ENCODE measurements at regions not wholly inside any gene's neighbourhood (a gene's known extent, or its start where the extent isn't known, plus 50 kb on each side); places are given as distances from the start of the nearest gene placed in this dataset.

- Mint-ChIP-seq H3K27me3 (peaks cover 2% of the 10 kb centered on the region), H3K27ac (no peak overlapping the region), H3K9me3 (peaks cover 4% of the 10 kb centered on the region), H3K4me1 (peaks cover 2% of the 10 kb centered on the region), H3K4me3 (no peak overlapping the region), H3K36me3 (no peaks in the 10 kb centered on the region)
- no peak for ATAC-seq (ENCODE audit: low read depth)
- DNase-seq (ENCODE audit: low spot score in 2 of 2) = no peak
Observed at GRCh38 chr10:3413937-3414666, 241.5 kb upstream of the PITRM1 start.

DNA sequence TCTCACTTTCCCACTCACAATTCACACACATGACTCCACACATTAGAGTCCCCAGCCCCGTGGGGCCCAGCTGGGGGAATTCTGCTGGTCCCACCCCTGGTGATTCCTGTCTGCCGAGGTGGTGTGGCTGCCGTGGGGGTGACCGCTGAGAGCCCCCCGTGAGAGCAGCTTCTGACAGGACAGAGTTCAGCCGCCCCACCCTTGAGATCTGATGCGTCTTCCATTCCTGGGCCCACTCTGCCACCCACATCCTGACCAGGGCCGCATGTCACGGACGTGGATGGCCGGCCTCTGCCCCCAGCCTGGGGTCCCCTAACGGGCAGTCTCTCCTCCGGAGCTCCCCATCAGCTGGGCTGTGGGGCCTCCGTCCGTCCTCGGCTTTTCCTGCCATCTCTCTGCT lies 240.1 kb upstream of the PITRM1 start:
- H3K9me3 Mint-ChIP-seq = peaks cover 4% of the 10 kb centered on the region
- H3K27me3 Mint-ChIP-seq = peaks cover 3% of the 10 kb centered on the region
- no peak for DNase-seq (ENCODE audit: low spot score in 2 of 2)
- ATAC-seq (ENCODE audit: low read depth) = no peak
- H3K27ac Mint-ChIP-seq = no peak overlapping the region
- H3K4me3 Mint-ChIP-seq = no peak overlapping the region
- H3K4me1 Mint-ChIP-seq = peaks cover 6% of the 10 kb centered on the region
- no peaks in the 10 kb centered on the region for H3K36me3 Mint-ChIP-seq

GRCh38 chr10:3412071-3412582 lies 239.5 kb upstream of the PITRM1 start:
- H3K27me3 Mint-ChIP-seq = peaks cover 4% of the 10 kb centered on the region
- H3K27ac Mint-ChIP-seq = no peak overlapping the region
- ATAC-seq (ENCODE audit: low read depth) = no peak
- H3K36me3 Mint-ChIP-seq = no peaks in the 10 kb centered on the region
- H3K4me1 Mint-ChIP-seq = peaks cover 7% of the 10 kb centered on the region
- H3K4me3 Mint-ChIP-seq = no peak overlapping the region
- DNase-seq (ENCODE audit: low spot score in 2 of 2) = no peak
- peaks cover 4% of the 10 kb centered on the region for H3K9me3 Mint-ChIP-seq

DNA sequence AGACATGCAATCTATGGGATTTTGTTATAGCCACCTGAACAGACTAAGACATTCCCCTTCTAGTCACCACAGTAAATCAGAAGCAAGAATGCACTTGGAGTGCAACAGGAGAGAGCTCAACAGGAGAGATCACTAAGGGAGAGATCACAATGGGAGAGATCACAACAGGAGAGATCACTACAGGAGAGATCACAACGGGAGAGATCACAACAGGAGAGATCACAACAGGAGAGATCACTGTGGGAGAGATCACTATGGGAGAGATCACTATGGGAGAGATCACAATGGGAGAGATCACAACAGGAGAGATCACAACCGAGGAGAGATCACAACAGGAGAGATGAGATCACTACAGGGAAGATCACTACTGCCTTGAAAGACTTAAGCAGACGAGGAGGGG lies 238.5 kb upstream of the PITRM1 start:
- Mint-ChIP-seq H3K4me3 (no peak overlapping the region), H3K9me3 (peaks cover 4% of the 10 kb centered on the region), H3K27me3 (peaks cover 6% of the 10 kb centered on the region), H3K36me3 (no peaks in the 10 kb centered on the region), H3K27ac (no peak overlapping the region), H3K4me1 (peaks cover 7% of the 10 kb centered on the region)
- DNase-seq (ENCODE audit: low spot score in 2 of 2) = no peak
- ATAC-seq (ENCODE audit: low read depth) = no peak

GRCh38 chr10:3409928-3410327 lies 237.3 kb upstream of the PITRM1 start:
- peaks cover 6% of the 10 kb centered on the region for H3K27me3 Mint-ChIP-seq
- ATAC-seq (ENCODE audit: low read depth) = no peak
- DNase-seq (ENCODE audit: low spot score in 2 of 2) = no peak
- peaks cover 4% of the 10 kb centered on the region for H3K9me3 Mint-ChIP-seq
- peaks cover 7% of the 10 kb centered on the region for H3K4me1 Mint-ChIP-seq
- no peak overlapping the region for H3K4me3 Mint-ChIP-seq
- H3K27ac Mint-ChIP-seq = no peak overlapping the region
- no peaks in the 10 kb centered on the region for H3K36me3 Mint-ChIP-seq

GRCh38 chr10:3408603-3409365 lies 236.2 kb upstream of the PITRM1 start:
- ATAC-seq (ENCODE audit: low read depth) = peak; percentile 51
- H3K9me3 Mint-ChIP-seq = peaks cover 4% of the 10 kb centered on the region
- H3K27me3 Mint-ChIP-seq = peaks cover 6% of the 10 kb centered on the region
- peaks cover 7% of the 10 kb centered on the region for H3K4me1 Mint-ChIP-seq
- H3K4me3 Mint-ChIP-seq = no peak overlapping the region
- H3K27ac Mint-ChIP-seq = no peak overlapping the region
- DNase-seq (ENCODE audit: low spot score in 2 of 2) = no peak
- H3K36me3 Mint-ChIP-seq = no peaks in the 10 kb centered on the region

DNA sequence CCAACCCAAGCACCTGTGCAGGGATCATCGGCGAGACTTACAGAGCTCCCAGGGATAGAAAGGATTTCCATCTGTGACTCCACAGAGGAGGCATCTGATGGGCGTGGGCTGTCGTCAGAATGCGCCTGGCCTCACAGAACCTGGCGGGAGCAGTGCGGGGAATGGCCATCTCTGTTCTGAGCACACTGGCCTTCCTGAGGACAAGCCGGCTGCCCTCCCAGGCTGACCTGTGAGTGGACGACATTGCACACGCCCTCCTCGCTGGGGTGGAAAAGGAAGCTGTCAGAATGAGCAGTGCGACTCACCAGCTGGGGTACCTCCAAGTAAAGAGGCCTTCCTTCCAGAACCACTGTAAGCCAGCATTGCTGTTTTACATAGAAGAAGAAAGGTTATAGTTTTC lies 234.6 kb upstream of the PITRM1 start:
- H3K27me3 Mint-ChIP-seq = peaks cover 4% of the 10 kb centered on the region
- peaks cover 4% of the 10 kb centered on the region for H3K9me3 Mint-ChIP-seq
- DNase-seq (ENCODE audit: low spot score in 2 of 2) (no peak), ATAC-seq (ENCODE audit: low read depth) (no peak)
- no peak overlapping the region for H3K27ac Mint-ChIP-seq
- no peak overlapping the region for H3K4me3 Mint-ChIP-seq
- no peaks in the 10 kb centered on the region for H3K36me3 Mint-ChIP-seq
- H3K4me1 Mint-ChIP-seq = peaks cover 7% of the 10 kb centered on the region

- no peak overlapping the region for H3K27ac Mint-ChIP-seq
Observed at GRCh38 chr10:3406556-3406955, 234.0 kb upstream of the PITRM1 start.

GRCh38 chr10:3404381-3404780 lies 231.8 kb upstream of the PITRM1 start:
- peaks cover 4% of the 10 kb centered on the region for H3K27me3 Mint-ChIP-seq
- ATAC-seq (ENCODE audit: low read depth) (no peak), DNase-seq (ENCODE audit: low spot score in 2 of 2) (no peak)
- H3K4me1 Mint-ChIP-seq = peaks cover 5% of the 10 kb centered on the region
- no peak overlapping the region for H3K27ac Mint-ChIP-seq
- no peaks in the 10 kb centered on the region for H3K9me3 Mint-ChIP-seq
- no peaks in the 10 kb centered on the region for H3K36me3 Mint-ChIP-seq
- no peak overlapping the region for H3K4me3 Mint-ChIP-seq

More at GRCh38 chr10:3406556-3406955, 234.0 kb upstream of the PITRM1 start:
- peaks cover 4% of the 10 kb centered on the region for H3K27me3 Mint-ChIP-seq
- ATAC-seq (ENCODE audit: low read depth) (no peak), DNase-seq (ENCODE audit: low spot score in 2 of 2) (no peak)
- H3K4me3 Mint-ChIP-seq = no peak overlapping the region
- peaks cover 4% of the 10 kb centered on the region for H3K9me3 Mint-ChIP-seq
- H3K4me1 Mint-ChIP-seq = peaks cover 7% of the 10 kb centered on the region
- H3K36me3 Mint-ChIP-seq = no peaks in the 10 kb centered on the region

DNA sequence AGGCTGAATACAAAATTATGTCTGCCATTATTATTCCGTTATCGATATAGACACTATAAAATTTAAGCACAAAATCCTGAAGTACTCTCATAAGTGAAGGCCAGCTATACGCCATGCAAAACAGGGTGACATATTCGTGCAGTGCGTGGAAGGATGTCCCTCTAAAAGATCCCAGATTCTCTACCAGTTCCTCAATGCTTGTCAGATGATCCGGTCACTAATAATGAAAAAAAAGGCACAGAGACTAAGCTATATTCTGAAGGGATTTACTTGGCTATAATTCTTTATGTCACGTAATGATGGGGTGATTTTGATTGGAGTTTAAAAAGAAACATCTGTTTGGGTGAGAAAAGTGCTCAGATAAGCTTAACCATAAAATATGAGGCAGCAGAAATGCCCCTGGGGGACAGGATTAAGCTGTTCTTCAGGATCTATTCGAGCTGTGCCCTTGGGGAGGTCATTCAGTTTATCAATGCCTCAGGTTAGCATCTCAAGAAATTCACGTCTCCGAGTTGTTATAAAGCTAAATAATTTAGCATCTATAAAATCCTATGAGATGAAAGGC lies 229.7 kb upstream of the PITRM1 start:
- Mint-ChIP-seq H3K27me3 (peaks cover 7% of the 10 kb centered on the region), H3K36me3 (no peaks in the 10 kb centered on the region), H3K4me3 (no peak overlapping the region), H3K9me3 (no peaks in the 10 kb centered on the region), H3K4me1 (no peaks in the 10 kb centered on the region), H3K27ac (no peak overlapping the region)
- ATAC-seq (ENCODE audit: low read depth) (no peak), DNase-seq (ENCODE audit: low spot score in 2 of 2) (no peak)

GRCh38 chr10:3401491-3401938 lies 228.9 kb upstream of the PITRM1 start:
- Mint-ChIP-seq H3K27me3 (peaks cover 7% of the 10 kb centered on the region), H3K9me3 (no peaks in the 10 kb centered on the region), H3K4me1 (no peaks in the 10 kb centered on the region), H3K4me3 (no peak overlapping the region), H3K36me3 (no peaks in the 10 kb centered on the region), H3K27ac (no peak overlapping the region)
- no peak for ATAC-seq (ENCODE audit: low read depth)
- no peak for DNase-seq (ENCODE audit: low spot score in 2 of 2)

DNA sequence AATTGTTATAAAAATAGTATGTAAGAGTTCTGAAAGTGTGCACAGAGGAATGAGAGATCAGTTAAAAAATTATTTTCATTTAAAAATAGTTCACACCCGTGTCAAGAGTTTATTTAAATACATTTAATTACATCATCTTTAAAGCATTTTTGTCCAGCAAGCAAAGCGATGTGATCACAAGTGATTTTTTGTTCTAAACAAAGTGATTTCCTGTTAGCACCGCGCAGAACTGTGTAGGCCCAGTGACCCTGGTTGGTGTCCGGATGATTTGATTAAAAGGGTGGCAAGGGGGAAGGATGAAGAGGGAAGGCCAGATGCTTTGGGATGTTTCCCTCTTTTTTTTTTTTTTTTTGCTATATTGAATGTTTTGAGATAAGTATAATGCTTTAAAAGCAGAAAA lies 227.8 kb upstream of the PITRM1 start:
- Mint-ChIP-seq H3K9me3 (no peaks in the 10 kb centered on the region), H3K27ac (no peak overlapping the region), H3K36me3 (no peaks in the 10 kb centered on the region), H3K4me3 (no peak overlapping the region), H3K27me3 (peaks cover 7% of the 10 kb centered on the region), H3K4me1 (no peaks in the 10 kb centered on the region)
- no peak for DNase-seq (ENCODE audit: low spot score in 2 of 2)
- ATAC-seq (ENCODE audit: low read depth) = no peak

GRCh38 chr10:3399756-3400155 lies 227.2 kb upstream of the PITRM1 start:
- Mint-ChIP-seq H3K4me1 (no peaks in the 10 kb centered on the region), H3K27ac (no peak overlapping the region), H3K27me3 (peaks cover 7% of the 10 kb centered on the region), H3K9me3 (no peaks in the 10 kb centered on the region), H3K4me3 (no peak overlapping the region), H3K36me3 (no peaks in the 10 kb centered on the region)
- ATAC-seq (ENCODE audit: low read depth) = no peak
- DNase-seq (ENCODE audit: low spot score in 2 of 2) = no peak

Data from memory B cell (primary cell).